WI38 (cell line): ENCODE measurements at regions not wholly inside any gene's neighbourhood (a gene's known extent, or its start where the extent isn't known, plus 50 kb on each side); places are given as distances from the start of the nearest gene placed in this dataset.

Source experiments
- H3K4me3 ChIP-seq: 2 replicates; pipeline ENCODE4 v1.5.1; 2011; ENCODE audit warnings: low read depth, mild to moderate bottlenecking, control low read depth, low read length
- CTCF ChIP-seq: IDR thresholded peaks from 2 replicates; pipeline ENCODE4 v1.5.1; 2012; ENCODE audit warnings: low read depth, mild to moderate bottlenecking, control low read depth, low read length

GRCh38 chr5:6976971-6977370 lies 263.7 kb downstream of the TENT4A start:
- no peak for TF ChIP-seq CTCF
- H3K4me3 ChIP-seq = no peak overlapping the region

GRCh38 chr5:6979061-6979460 lies 265.8 kb downstream of the TENT4A start:
- no peak overlapping the region for H3K4me3 ChIP-seq
- no peak for TF ChIP-seq CTCF

- TF ChIP-seq CTCF = no peak
- H3K4me3 ChIP-seq = no peak overlapping the region
These were observed 276.0 kb downstream of the TENT4A start for GRCh38 chr5:6989230-6989629.

- H3K4me3 ChIP-seq = no peak overlapping the region
- TF ChIP-seq CTCF = no peak
These were observed 280.9 kb downstream of the TENT4A start for GRCh38 chr5:6994097-6994496.

GRCh38 chr5:6995115-6995514 lies 281.9 kb downstream of the TENT4A start:
- TF ChIP-seq CTCF = no peak
- no peak overlapping the region for H3K4me3 ChIP-seq

- TF ChIP-seq CTCF = no peak
- H3K4me3 ChIP-seq = no peak overlapping the region
These were observed 287.1 kb downstream of the TENT4A start for GRCh38 chr5:7000310-7000709.

GRCh38 chr5:7010591-7010990 lies 297.4 kb downstream of the TENT4A start:
- H3K4me3 ChIP-seq = no peak overlapping the region
- no peak for TF ChIP-seq CTCF
